ENCODE measurements at regions not wholly inside any gene's neighbourhood (a gene's known extent, or its start where the extent isn't known, plus 50 kb on each side); places are given as distances from the start of the nearest gene placed in this dataset.

- TF ChIP-seq HSF1 (IDR thresholded peaks at IDR 0.05; ENCODE audit: low read depth, low read length) (no peak), IKZF1 (conservative IDR thresholded peaks at IDR 0.05) (no peak)
Measured at GRCh38 chr4:19880206-19880605, 371.5 kb upstream of the SLIT2 start (continued).

GRCh38 chr4:19879330-19879729 lies 372.4 kb upstream of the SLIT2 start:
- FAIRE-seq (no peak), DNase-seq (ENCODE audit: low read depth, low spot score) (no peak), ATAC-seq (no peak)
- Histone ChIP-seq H3K4me3 (no peak overlapping the region), H2AFZ (ENCODE audit: control insufficient read depth, low read depth, low read length) (no peak overlapping the region), H3K27me3 (replicated peaks in 1 of 2; ENCODE audit: control insufficient read depth in 2 of 2, insufficient read depth in 2 of 2, low read length in 1 of 2) (no peaks in the 10 kb centered on the region), H3K4me2 (ENCODE audit: control insufficient read depth, insufficient read depth) (no peak overlapping the region), H3K36me3 (ENCODE audit: control insufficient read depth in 2 of 2, insufficient read depth in 2 of 2, low read length in 1 of 2) (no peaks in the 10 kb centered on the region), H4K20me1 (ENCODE audit: control insufficient read depth, insufficient read depth) (no peaks in the 10 kb centered on the region), H3K4me1 (ENCODE audit: control insufficient read depth, insufficient read depth, low read length) (no peaks in the 10 kb centered on the region), H3K79me2 (ENCODE audit: control insufficient read depth, insufficient read depth, low read length) (no peaks in the 10 kb centered on the region), H3K9me3 (replicated peaks; ENCODE audit: control insufficient read depth, insufficient read depth, low read length) (no peaks in the 10 kb centered on the region), H3K9ac (ENCODE audit: control insufficient read depth, insufficient read depth, low read length) (no peak overlapping the region), H3K27ac (ENCODE audit: control insufficient read depth, insufficient read depth) (no peak overlapping the region)
- in situ Hi-C loops (cut with MboI) = no loop called here
- WGBS (ENCODE audit: insufficient coverage, insufficient replicate concordance, low lambda C conversion rate, missing lambda C conversion rate) = 1% methylated on average over 5 of the region's 5 CpGs
- POLR2A ChIA-PET = no interaction called here
- SMC1A ChIA-PET (ENCODE audit: uncharacterized antibody, unreplicated experiment) = no interaction called here
- no TSS peak for BruUV-seq (replicated peaks)
- CTCF ChIA-PET = no interaction called here
- TF ChIP-seq BCL3 (IDR thresholded peaks at IDR 0.05; ENCODE audit: borderline replicate concordance, insufficient read depth, low read depth, low read length, poor library complexity, severe bottlenecking) (no peak), ATF2 (IDR thresholded peaks at IDR 0.05; ENCODE audit: low read length) (no peak), SUPT20H (IDR thresholded peaks at IDR 0.05; ENCODE audit: borderline replicate concordance, control insufficient read depth, low read depth, low read length) (no peak), RBBP5 (conservative IDR thresholded peaks at IDR 0.05) (no peak), SMAD5 (IDR thresholded peaks at IDR 0.05; ENCODE audit: low read depth) (no peak), CREM (IDR thresholded peaks at IDR 0.05; ENCODE audit: low read depth) (no peak), RAD51 (IDR thresholded peaks at IDR 0.05) (no peak), ATF7 (IDR thresholded peaks at IDR 0.05; ENCODE audit: low read depth) (no peak), IKZF1 (conservative IDR thresholded peaks at IDR 0.05) (no peak), CHD4 (IDR thresholded peaks at IDR 0.05) (no peak), MLLT1 (IDR thresholded peaks at IDR 0.05) (no peak), RUNX3 (IDR thresholded peaks at IDR 0.05; ENCODE audit: low read length) (no peak), ZNF274 (IDR thresholded peaks at IDR 0.05; ENCODE audit: insufficient read depth, insufficient read length) (no peak), POLR2AphosphoS2 (IDR thresholded peaks at IDR 0.05; ENCODE audit: low read depth, low read length) (no peak), RFX5 (IDR thresholded peaks at IDR 0.05; ENCODE audit: low read depth, low read length) (no peak)
- intact Hi-C loops (cut with micrococcal nuclease; ENCODE audit: unreplicated experiment) = no loop called here
- RAD21 ChIA-PET (ENCODE audit: unreplicated experiment) = no interaction called here

Measured in GM12878 (cell line).